AG04449 (cell line): ENCODE measurements at regions not wholly inside any gene's neighbourhood (a gene's known extent, or its start where the extent isn't known, plus 50 kb on each side); places are given as distances from the start of the nearest gene placed in this dataset.
"Not testable (repeated sequence)": the region's sequence is repeated elsewhere in the genome, so short reads cannot be mapped to it uniquely, and the experiment has no call there.

Experiments used
- CTCF ChIA-PET: fragments of 350-600 bp; formaldehyde crosslinking; extraction: SDS; loops from one replicate; lab custom pipeline; 2021; ENCODE audit warnings: antibody characterized with exemption; lab: Yijun Ruan, JAX
- POLR2A ChIA-PET: fragments of 400-600, 350-600 bp; formaldehyde crosslinking; extraction: SDS; loops from one replicate; lab custom pipeline; 2020; ENCODE audit warnings: antibody characterized with exemption, inconsistent platforms; lab: Yijun Ruan, JAX
- DNase-seq: peaks from one replicate; pipeline ENCODE4 v3.0.0-alpha.2; 2010; ENCODE audit warnings: low read depth, low spot score
- H3K4me3 ChIP-seq: 2 replicates; pipeline ENCODE4 v1.5.1; 2011; ENCODE audit warnings: low read depth, mild to moderate bottlenecking, control low read depth, low read length
- CTCF ChIP-seq: IDR thresholded peaks from one replicate; pipeline ENCODE4 v1.5.1; 2011; ENCODE audit warnings: mild to moderate bottlenecking, moderate library complexity, low read length, control low read depth, inconsistent platforms; ENCODE audit not compliant: insufficient read depth; ENCODE audit errors: missing control alignments

DNA sequence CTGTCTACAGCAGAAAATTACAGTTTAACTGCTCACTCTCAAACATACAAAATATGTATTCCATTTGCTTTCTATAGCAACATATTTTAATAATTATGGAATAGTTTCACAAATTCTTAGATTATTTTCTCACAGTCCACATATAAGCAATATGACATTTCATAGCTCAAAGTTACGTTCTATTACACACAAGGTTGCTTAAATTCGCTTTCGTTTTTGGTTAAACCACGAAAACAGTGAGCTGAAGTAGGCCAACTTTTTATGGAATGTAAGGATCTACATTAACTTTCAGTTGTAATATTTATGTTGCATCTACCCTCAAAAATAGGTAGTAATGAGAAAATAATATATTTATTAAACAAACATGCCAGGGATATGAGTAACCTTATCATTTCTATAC lies 966.0 kb upstream of the ACO1 start:
- no peak overlapping the region for H3K4me3 ChIP-seq
- DNase-seq = no peak
- ChIA-PET CTCF (no interaction called here), POLR2A (no interaction called here)
- no peak for TF ChIP-seq CTCF

- CTCF ChIA-PET = not testable (repeated sequence)
Measured at GRCh38 chr9:31443630-31444457, 940.6 kb upstream of the ACO1 start.

DNA sequence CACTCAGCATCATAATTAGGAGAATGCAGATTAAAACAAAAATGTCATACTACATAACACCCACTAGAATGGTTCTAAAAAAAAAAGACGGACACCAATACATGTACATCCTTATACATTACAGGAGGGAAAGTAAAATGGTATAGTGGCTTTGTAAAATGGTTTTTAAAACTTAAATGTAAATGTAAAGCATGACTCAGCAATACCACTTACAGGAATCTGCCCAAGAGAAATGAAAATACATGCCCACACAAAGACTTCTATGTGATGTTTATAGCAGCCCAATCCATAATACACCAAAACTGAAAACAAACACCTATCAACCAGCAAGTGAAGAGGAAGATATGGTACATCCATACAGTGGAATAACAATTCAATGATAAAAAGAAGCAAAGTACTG lies 939.1 kb upstream of the ACO1 start:
- no peak overlapping the region for H3K4me3 ChIP-seq
- ChIA-PET CTCF (no interaction called here), POLR2A (no interaction called here)
- no peak for DNase-seq
- no peak for TF ChIP-seq CTCF

More at GRCh38 chr9:31443630-31444457, 940.6 kb upstream of the ACO1 start:
- H3K4me3 ChIP-seq, POLR2A ChIA-PET, DNase-seq: not testable (repeated sequence)

- TF ChIP-seq CTCF = no peak
- ChIA-PET POLR2A (no interaction called here), CTCF (no interaction called here)
- no peak for DNase-seq
- H3K4me3 ChIP-seq = no peak overlapping the region
Measured at GRCh38 chr9:31445960-31446359, 938.5 kb upstream of the ACO1 start.

- no peak overlapping the region for H3K4me3 ChIP-seq
- ChIA-PET POLR2A (no interaction called here), CTCF (no interaction called here)
- no peak for DNase-seq
- no peak for TF ChIP-seq CTCF
Measured at GRCh38 chr9:31467075-31467474, 917.4 kb upstream of the ACO1 start.

- ChIA-PET POLR2A (no interaction called here), CTCF (no interaction called here)
- DNase-seq = no peak
- no peak overlapping the region for H3K4me3 ChIP-seq
- no peak for TF ChIP-seq CTCF
Measured at GRCh38 chr9:31470051-31470450, 914.4 kb upstream of the ACO1 start.

GRCh38 chr9:31471010-31471409 lies 913.4 kb upstream of the ACO1 start:
- DNase-seq = no peak
- H3K4me3 ChIP-seq = no peak overlapping the region
- no peak for TF ChIP-seq CTCF
- CTCF ChIA-PET = no interaction called here
- POLR2A ChIA-PET = no interaction called here
